GM23338 (cell line): ENCODE measurements at regions not wholly inside any gene's neighbourhood (a gene's known extent, or its start where the extent isn't known, plus 50 kb on each side); places are given as distances from the start of the nearest gene placed in this dataset.

Experiments
- ATAC-seq: fragments of 200-7000 bp; cut with Tn5 transposase; 3 replicates; pipeline ENCODE4 v1.9.1; 2020
- DNase-seq: peaks from one replicate; pipeline ENCODE4 v3.0.0-alpha.2; 2015; ENCODE audit warnings: low spot score
- H2AFZ ChIP-seq: fragments of 200-600 bp; sonication (generic); 2 replicates; pipeline ENCODE4 v1.8.0; 2016; ENCODE audit warnings: antibody characterized with exemption, mild to moderate bottlenecking, moderate library complexity
- H3F3A ChIP-seq: fragments of 200-600 bp; sonication (generic); replicated peaks from 2 replicates; pipeline ENCODE4 v1.8.0; 2017; ENCODE audit warnings: antibody characterized with exemption, mixed run types, low read depth
- H3K27ac ChIP-seq: fragments of 200-600 bp; sonication (generic); 2 replicates; pipeline ENCODE4 v1.6.1; 2016; ENCODE audit warnings: low read depth
- H3K27me3 ChIP-seq: fragments of 200-600 bp; sonication (generic); 2 replicates; pipeline ENCODE4 v1.8.0; 2016; ENCODE audit warnings: mild to moderate bottlenecking, mixed run types, moderate library complexity; ENCODE audit not compliant: insufficient read depth
- H3K36me3 ChIP-seq: fragments of 200-600 bp; sonication (generic); 2 replicates; pipeline ENCODE4 v1.8.0; 2016; ENCODE audit warnings: mild to moderate bottlenecking; ENCODE audit not compliant: insufficient read depth
- H3K4me1 ChIP-seq: fragments of 200-600 bp; sonication (generic); 2 replicates; pipeline ENCODE4 v1.8.0; 2016; ENCODE audit warnings: mild to moderate bottlenecking, moderate library complexity; ENCODE audit not compliant: insufficient read depth
- H3K4me2 ChIP-seq: fragments of 200-600 bp; sonication (generic); 2 replicates; pipeline ENCODE4 v1.7.1; 2017; ENCODE audit warnings: mixed run types
- H3K4me3 ChIP-seq: fragments of 200-600 bp; sonication (generic); 2 replicates; pipeline ENCODE4 v1.6.1; 2016; ENCODE audit warnings: mixed run types
- H3K79me2 ChIP-seq: fragments of 200-600 bp; sonication (generic); replicated peaks from 2 replicates; pipeline ENCODE4 v1.8.0; 2017; ENCODE audit warnings: mild to moderate bottlenecking; ENCODE audit not compliant: insufficient read depth
- H3K9me2 ChIP-seq: fragments of 200-600 bp; sonication (generic); 2 replicates; pipeline ENCODE4 v1.8.0; 2017; ENCODE audit not compliant: insufficient read depth
- H4K20me1 ChIP-seq: fragments of 200-600 bp; sonication (generic); replicated peaks from 2 replicates; pipeline ENCODE4 v1.8.0; 2017; ENCODE audit warnings: mild to moderate bottlenecking; ENCODE audit not compliant: insufficient read depth
- H3K27ac Mint-ChIP-seq: 2 replicates; pipeline ENCODE4 v1.8.0; 2020; ENCODE audit warnings: inconsistent platforms, mild to moderate bottlenecking, moderate library complexity, mixed read lengths
- H3K27me3 Mint-ChIP-seq: 3 replicates; pipeline ENCODE4 v1.8.0; 2022; ENCODE audit warnings: low read depth, mild to moderate bottlenecking, moderate library complexity, mixed read lengths, inconsistent platforms; ENCODE audit not compliant: insufficient read depth, poor library complexity
- H3K36me3 Mint-ChIP-seq: 3 replicates; pipeline ENCODE4 v1.8.0; 2021; ENCODE audit warnings: low read depth, mild to moderate bottlenecking, inconsistent platforms, moderate library complexity, mixed read lengths
- H3K4me1 Mint-ChIP-seq: 3 replicates; pipeline ENCODE4 v1.8.0; 2020; ENCODE audit warnings: mild to moderate bottlenecking, inconsistent platforms, mixed read lengths
- H3K4me3 Mint-ChIP-seq: 3 replicates; pipeline ENCODE4 v1.8.0; 2021; ENCODE audit warnings: moderate library complexity, mild to moderate bottlenecking, inconsistent platforms, mixed read lengths
- H3K9me3 Mint-ChIP-seq: 3 replicates; pipeline ENCODE4 v1.8.0; 2020; ENCODE audit warnings: moderate library complexity, mild to moderate bottlenecking, inconsistent platforms, mixed read lengths
- CREB1 ChIP-seq: fragments of 250-450 bp; sonication (Bioruptor Pico); IDR thresholded peaks from 2 replicates; pipeline ENCODE4 v1.5.0; 2020; ENCODE audit warnings: low read depth, mild to moderate bottlenecking, moderate library complexity
- EZH2 ChIP-seq: fragments of 200-600 bp; sonication (generic); IDR thresholded peaks from one replicate; pipeline ENCODE4 v1.8.0; 2017; ENCODE audit warnings: antibody characterized with exemption, mild to moderate bottlenecking, low read depth; ENCODE audit not compliant: unreplicated experiment
- EZH2phosphoT487 ChIP-seq: fragments of 200-600 bp; sonication (generic); IDR thresholded peaks from one replicate; pipeline ENCODE4 v1.8.1; 2018; ENCODE audit warnings: antibody characterized with exemption; ENCODE audit not compliant: unreplicated experiment
- JUNB ChIP-seq: IDR thresholded peaks from one replicate; pipeline ENCODE4 v1.6.1; 2016; ENCODE audit warnings: antibody characterized with exemption; ENCODE audit not compliant: unreplicated experiment
- NANOG ChIP-seq: IDR thresholded peaks from 2 replicates; pipeline ENCODE4 v1.6.1; 2016; ENCODE audit warnings: antibody characterized with exemption, borderline replicate concordance
- POLR2AphosphoS5 ChIP-seq: IDR thresholded peaks from 2 replicates; pipeline ENCODE4 v1.6.1; 2016; ENCODE audit warnings: antibody characterized with exemption, low read depth
- STAT1 ChIP-seq: IDR thresholded peaks from one replicate; pipeline ENCODE4 v1.6.1; 2016; ENCODE audit warnings: antibody characterized with exemption; ENCODE audit not compliant: unreplicated experiment
- ZNF114 ChIP-seq: fragments of 250-450 bp; sonication (Bioruptor Pico); IDR thresholded peaks from 2 replicates; pipeline ENCODE4 v1.5.0; 2020; ENCODE audit warnings: mild to moderate bottlenecking, moderate library complexity
- ZNF331 ChIP-seq: fragments of 250-450 bp; sonication (Bioruptor Pico); IDR thresholded peaks from 2 replicates; pipeline ENCODE4 v1.5.0; 2020; ENCODE audit warnings: low read depth, mild to moderate bottlenecking, moderate library complexity
- TF ChIP-seq, protein P1 (sequence below): IDR thresholded peaks from 2 replicates; pipeline ENCODE4 v1.6.1; 2016; ENCODE audit warnings: antibody characterized with exemption
- TF ChIP-seq, protein P2 (sequence below): IDR thresholded peaks from one replicate; pipeline ENCODE4 v1.6.1; 2018; ENCODE audit warnings: antibody characterized with exemption; ENCODE audit not compliant: unreplicated experiment
- TF ChIP-seq, protein P3 (sequence below): fragments of 250-450 bp; sonication (Bioruptor Pico); IDR thresholded peaks from 2 replicates; pipeline ENCODE4 v1.5.0; 2020; ENCODE audit warnings: mild to moderate bottlenecking, moderate library complexity
- TF ChIP-seq, protein P4 (sequence below), 2 experiments: fragments of 200-600 bp in 1 of 2; sonication (generic) in 1 of 2; conservative IDR thresholded peaks; 2 replicates each; pipeline versions ENCODE4 v1.5.1 to v1.6.1; 2016 to 2017; ENCODE audit warnings: antibody characterized with exemption in 2 of 2, low read depth in 2 of 2, mild to moderate bottlenecking in 2 of 2, moderate library complexity in 1 of 2

DNA sequence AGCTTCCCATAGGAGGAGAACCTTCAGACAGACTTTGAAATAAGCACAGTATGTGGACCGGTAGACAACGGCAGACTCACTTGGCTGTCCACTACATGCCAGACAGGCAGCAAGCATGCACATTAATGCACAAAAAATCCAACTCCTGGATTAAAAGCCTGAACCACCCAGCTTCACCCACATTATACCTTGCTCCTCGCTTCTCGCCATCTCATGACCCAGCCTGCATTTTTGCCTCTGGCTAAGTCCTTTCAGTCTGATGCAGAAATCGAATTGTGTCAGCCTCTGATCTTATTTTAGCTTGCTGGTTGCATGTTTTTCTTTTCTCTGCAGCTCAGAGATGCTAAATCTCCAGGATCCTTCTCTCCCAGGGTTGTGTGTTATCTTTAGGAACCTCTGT, 358.7 kb downstream of the RFC3 start:
- Histone ChIP-seq H3K27me3 (no peaks in the 10 kb centered on the region), H3K36me3 (no peaks in the 10 kb centered on the region), H2AFZ (no peak overlapping the region), H3K4me2 (no peak overlapping the region), H3K4me1 (peaks cover 9% of the 10 kb centered on the region; the same call in 1 of the 2 replicates), H3K27ac (no peak overlapping the region), H4K20me1 (no peaks in the 10 kb centered on the region), H3K4me3 (no peak overlapping the region), H3F3A (no peaks in the 10 kb centered on the region), H3K79me2 (no peaks in the 10 kb centered on the region), H3K9me2 (no peaks in the 10 kb centered on the region)
- H3K27ac Mint-ChIP-seq, result no peak overlapping the region
- no peak for DNase-seq
- TF ChIP-seq, protein P1, sequence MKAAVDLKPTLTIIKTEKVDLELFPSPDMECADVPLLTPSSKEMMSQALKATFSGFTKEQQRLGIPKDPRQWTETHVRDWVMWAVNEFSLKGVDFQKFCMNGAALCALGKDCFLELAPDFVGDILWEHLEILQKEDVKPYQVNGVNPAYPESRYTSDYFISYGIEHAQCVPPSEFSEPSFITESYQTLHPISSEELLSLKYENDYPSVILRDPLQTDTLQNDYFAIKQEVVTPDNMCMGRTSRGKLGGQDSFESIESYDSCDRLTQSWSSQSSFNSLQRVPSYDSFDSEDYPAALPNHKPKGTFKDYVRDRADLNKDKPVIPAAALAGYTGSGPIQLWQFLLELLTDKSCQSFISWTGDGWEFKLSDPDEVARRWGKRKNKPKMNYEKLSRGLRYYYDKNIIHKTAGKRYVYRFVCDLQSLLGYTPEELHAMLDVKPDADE, result no peak
- no peak for TF ChIP-seq CREB1
- TF ChIP-seq, protein P2, sequence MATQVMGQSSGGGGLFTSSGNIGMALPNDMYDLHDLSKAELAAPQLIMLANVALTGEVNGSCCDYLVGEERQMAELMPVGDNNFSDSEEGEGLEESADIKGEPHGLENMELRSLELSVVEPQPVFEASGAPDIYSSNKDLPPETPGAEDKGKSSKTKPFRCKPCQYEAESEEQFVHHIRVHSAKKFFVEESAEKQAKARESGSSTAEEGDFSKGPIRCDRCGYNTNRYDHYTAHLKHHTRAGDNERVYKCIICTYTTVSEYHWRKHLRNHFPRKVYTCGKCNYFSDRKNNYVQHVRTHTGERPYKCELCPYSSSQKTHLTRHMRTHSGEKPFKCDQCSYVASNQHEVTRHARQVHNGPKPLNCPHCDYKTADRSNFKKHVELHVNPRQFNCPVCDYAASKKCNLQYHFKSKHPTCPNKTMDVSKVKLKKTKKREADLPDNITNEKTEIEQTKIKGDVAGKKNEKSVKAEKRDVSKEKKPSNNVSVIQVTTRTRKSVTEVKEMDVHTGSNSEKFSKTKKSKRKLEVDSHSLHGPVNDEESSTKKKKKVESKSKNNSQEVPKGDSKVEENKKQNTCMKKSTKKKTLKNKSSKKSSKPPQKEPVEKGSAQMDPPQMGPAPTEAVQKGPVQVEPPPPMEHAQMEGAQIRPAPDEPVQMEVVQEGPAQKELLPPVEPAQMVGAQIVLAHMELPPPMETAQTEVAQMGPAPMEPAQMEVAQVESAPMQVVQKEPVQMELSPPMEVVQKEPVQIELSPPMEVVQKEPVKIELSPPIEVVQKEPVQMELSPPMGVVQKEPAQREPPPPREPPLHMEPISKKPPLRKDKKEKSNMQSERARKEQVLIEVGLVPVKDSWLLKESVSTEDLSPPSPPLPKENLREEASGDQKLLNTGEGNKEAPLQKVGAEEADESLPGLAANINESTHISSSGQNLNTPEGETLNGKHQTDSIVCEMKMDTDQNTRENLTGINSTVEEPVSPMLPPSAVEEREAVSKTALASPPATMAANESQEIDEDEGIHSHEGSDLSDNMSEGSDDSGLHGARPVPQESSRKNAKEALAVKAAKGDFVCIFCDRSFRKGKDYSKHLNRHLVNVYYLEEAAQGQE, result no peak
- TF ChIP-seq EZH2phosphoT487, result no peak
- no peak for TF ChIP-seq EZH2
- TF ChIP-seq POLR2AphosphoS5, result no peak
- TF ChIP-seq NANOG, result no peak
- TF ChIP-seq, protein P3, sequence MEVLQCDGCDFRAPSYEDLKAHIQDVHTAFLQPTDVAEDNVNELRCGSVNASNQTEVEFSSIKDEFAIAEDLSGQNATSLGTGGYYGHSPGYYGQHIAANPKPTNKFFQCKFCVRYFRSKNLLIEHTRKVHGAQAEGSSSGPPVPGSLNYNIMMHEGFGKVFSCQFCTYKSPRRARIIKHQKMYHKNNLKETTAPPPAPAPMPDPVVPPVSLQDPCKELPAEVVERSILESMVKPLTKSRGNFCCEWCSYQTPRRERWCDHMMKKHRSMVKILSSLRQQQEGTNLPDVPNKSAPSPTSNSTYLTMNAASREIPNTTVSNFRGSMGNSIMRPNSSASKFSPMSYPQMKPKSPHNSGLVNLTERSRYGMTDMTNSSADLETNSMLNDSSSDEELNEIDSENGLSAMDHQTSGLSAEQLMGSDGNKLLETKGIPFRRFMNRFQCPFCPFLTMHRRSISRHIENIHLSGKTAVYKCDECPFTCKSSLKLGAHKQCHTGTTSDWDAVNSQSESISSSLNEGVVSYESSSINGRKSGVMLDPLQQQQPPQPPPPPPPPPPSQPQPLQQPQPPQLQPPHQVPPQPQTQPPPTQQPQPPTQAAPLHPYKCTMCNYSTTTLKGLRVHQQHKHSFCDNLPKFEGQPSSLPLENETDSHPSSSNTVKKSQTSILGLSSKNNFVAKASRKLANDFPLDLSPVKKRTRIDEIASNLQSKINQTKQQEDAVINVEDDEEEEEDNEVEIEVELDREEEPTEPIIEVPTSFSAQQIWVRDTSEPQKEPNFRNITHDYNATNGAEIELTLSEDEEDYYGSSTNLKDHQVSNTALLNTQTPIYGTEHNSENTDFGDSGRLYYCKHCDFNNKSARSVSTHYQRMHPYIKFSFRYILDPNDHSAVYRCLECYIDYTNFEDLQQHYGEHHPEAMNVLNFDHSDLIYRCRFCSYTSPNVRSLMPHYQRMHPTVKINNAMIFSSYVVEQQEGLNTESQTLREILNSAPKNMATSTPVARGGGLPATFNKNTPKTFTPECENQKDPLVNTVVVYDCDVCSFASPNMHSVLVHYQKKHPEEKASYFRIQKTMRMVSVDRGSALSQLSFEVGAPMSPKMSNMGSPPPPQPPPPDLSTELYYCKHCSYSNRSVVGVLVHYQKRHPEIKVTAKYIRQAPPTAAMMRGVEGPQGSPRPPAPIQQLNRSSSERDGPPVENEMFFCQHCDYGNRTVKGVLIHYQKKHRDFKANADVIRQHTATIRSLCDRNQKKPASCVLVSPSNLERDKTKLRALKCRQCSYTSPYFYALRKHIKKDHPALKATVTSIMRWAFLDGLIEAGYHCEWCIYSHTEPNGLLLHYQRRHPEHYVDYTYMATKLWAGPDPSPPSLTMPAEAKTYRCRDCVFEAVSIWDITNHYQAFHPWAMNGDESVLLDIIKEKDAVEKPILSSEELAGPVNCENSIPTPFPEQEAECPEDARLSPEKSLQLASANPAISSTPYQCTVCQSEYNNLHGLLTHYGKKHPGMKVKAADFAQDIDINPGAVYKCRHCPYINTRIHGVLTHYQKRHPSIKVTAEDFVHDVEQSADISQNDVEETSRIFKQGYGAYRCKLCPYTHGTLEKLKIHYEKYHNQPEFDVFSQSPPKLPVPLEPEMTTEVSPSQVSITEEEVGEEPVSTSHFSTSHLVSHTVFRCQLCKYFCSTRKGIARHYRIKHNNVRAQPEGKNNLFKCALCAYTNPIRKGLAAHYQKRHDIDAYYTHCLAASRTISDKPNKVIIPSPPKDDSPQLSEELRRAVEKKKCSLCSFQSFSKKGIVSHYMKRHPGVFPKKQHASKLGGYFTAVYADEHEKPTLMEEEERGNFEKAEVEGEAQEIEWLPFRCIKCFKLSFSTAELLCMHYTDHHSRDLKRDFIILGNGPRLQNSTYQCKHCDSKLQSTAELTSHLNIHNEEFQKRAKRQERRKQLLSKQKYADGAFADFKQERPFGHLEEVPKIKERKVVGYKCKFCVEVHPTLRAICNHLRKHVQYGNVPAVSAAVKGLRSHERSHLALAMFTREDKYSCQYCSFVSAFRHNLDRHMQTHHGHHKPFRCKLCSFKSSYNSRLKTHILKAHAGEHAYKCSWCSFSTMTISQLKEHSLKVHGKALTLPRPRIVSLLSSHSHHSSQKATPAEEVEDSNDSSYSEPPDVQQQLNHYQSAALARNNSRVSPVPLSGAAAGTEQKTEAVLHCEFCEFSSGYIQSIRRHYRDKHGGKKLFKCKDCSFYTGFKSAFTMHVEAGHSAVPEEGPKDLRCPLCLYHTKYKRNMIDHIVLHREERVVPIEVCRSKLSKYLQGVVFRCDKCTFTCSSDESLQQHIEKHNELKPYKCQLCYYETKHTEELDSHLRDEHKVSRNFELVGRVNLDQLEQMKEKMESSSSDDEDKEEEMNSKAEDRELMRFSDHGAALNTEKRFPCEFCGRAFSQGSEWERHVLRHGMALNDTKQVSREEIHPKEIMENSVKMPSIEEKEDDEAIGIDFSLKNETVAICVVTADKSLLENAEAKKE (CRISPR knock-in tag), result no peak
- no peak for TF ChIP-seq ZNF114 (CRISPR knock-in tag)
- TF ChIP-seq STAT1, result no peak
- TF ChIP-seq JUNB, result no peak
- no peak for TF ChIP-seq ZNF331 (CRISPR knock-in tag)
- TF ChIP-seq, protein P4, sequence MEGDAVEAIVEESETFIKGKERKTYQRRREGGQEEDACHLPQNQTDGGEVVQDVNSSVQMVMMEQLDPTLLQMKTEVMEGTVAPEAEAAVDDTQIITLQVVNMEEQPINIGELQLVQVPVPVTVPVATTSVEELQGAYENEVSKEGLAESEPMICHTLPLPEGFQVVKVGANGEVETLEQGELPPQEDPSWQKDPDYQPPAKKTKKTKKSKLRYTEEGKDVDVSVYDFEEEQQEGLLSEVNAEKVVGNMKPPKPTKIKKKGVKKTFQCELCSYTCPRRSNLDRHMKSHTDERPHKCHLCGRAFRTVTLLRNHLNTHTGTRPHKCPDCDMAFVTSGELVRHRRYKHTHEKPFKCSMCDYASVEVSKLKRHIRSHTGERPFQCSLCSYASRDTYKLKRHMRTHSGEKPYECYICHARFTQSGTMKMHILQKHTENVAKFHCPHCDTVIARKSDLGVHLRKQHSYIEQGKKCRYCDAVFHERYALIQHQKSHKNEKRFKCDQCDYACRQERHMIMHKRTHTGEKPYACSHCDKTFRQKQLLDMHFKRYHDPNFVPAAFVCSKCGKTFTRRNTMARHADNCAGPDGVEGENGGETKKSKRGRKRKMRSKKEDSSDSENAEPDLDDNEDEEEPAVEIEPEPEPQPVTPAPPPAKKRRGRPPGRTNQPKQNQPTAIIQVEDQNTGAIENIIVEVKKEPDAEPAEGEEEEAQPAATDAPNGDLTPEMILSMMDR (conservative IDR thresholded peaks at IDR 0.05; ENCODE audit: low read depth in 2 of 2), result no peak
- peaks cover 4% of the 10 kb centered on the region for H3K27me3 Mint-ChIP-seq
- peaks cover 24% of the 10 kb centered on the region for H3K4me1 Mint-ChIP-seq
- H3K4me3 Mint-ChIP-seq, result no peak overlapping the region
- no peaks in the 10 kb centered on the region for H3K36me3 Mint-ChIP-seq
- H3K9me3 Mint-ChIP-seq, result no peaks in the 10 kb centered on the region
- no peak for ATAC-seq
